ENCODE measurements at regions not wholly inside any gene's neighbourhood (a gene's known extent, or its start where the extent isn't known, plus 50 kb on each side); places are given as distances from the start of the nearest gene placed in this dataset.

DNA sequence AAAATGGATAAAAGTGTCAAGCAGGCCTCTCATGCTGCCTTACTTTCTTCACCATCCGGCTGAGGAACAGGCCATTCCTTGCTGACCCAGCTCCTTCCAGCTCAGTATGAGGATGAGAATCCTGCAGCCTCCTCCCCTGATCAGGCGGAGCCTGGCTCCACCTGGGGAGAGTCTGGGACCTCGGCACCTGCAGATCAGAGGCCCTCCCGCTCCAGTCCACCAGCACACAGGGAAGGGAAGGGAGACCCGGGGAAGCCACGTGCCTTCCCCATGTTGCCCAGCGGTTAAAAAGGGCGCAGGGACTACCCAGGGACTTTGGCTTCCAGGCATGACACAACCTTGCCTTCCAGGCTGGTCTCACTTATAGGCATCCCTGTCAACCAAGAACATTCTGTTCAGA, 172.0 kb downstream of the NDUFA10 start (continued):
- TF ChIP-seq ZNF462 (CRISPR knock-in tag; IDR thresholded peaks at IDR 0.05), result no peak
- no peak for TF ChIP-seq CTCF (conservative IDR thresholded peaks at IDR 0.05; ENCODE audit: low read depth in 2 of 2)
- TF ChIP-seq ETS1 (IDR thresholded peaks at IDR 0.05), result no peak

DNA sequence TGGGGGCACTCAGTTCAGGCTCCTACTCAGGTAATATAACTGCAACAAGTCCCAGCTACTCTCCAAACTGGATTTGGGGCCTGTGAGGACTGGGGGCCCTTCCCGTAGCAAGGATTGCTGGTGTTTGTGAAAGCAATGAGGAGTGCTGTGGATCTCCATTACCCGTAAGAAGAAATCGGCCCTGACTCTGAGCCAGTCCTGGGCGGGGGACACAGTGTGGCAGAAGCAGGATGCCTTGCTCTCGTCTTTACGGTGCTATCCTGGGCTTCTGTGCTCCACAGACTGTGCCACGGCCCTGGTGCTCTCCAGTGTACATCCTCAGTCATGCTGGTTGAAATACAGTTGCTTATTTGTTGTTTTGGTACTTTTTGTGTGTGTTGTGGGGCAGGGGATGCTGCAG, 172.9 kb downstream of the NDUFA10 start:
- Histone ChIP-seq H3K4me1 (ENCODE audit: insufficient read depth) (no peaks in the 10 kb centered on the region), H3K4me3 (no peak overlapping the region), H2AFZ (no peak overlapping the region), H3K36me3 (ENCODE audit: insufficient read depth) (no peaks in the 10 kb centered on the region), H3K27ac (ENCODE audit: low read depth) (no peak overlapping the region), H3K4me2 (no peak overlapping the region), H3K27me3 (ENCODE audit: insufficient read depth) (no peaks in the 10 kb centered on the region), H4K20me1 (replicated peaks; ENCODE audit: insufficient read depth) (no peaks in the 10 kb centered on the region), H3K9me2 (ENCODE audit: insufficient read depth) (0 out of 2 replicates have a peak, but pooled peaks cover 6% of the 10 kb centered on the region), H3K79me2 (replicated peaks; ENCODE audit: insufficient read depth) (no peaks in the 10 kb centered on the region), H3F3A (replicated peaks; ENCODE audit: low read depth) (no peaks in the 10 kb centered on the region)
- Mint-ChIP-seq H3K27ac (no peak overlapping the region), H3K4me3 (no peak overlapping the region), H3K4me1 (no peaks in the 10 kb centered on the region), H3K9me3 (peaks cover 45% of the 10 kb centered on the region), H3K27me3 (ENCODE audit: insufficient read depth, low read depth, poor library complexity) (peaks cover 5% of the 10 kb centered on the region), H3K36me3 (ENCODE audit: low read depth) (peaks cover 11% of the 10 kb centered on the region)
- ATAC-seq (no peak), DNase-seq (ENCODE audit: low spot score) (no peak)
- TF ChIP-seq EZH2 (IDR thresholded peaks at IDR 0.05; ENCODE audit: low read depth, unreplicated experiment), result no peak
- TF ChIP-seq JUNB (IDR thresholded peaks at IDR 0.05; ENCODE audit: unreplicated experiment), result no peak
- TF ChIP-seq POLR2AphosphoS5 (IDR thresholded peaks at IDR 0.05; ENCODE audit: low read depth), result no peak
- TF ChIP-seq REST (IDR thresholded peaks at IDR 0.05; ENCODE audit: unreplicated experiment), result no peak
- TF ChIP-seq CREB1 (CRISPR knock-in tag; IDR thresholded peaks at IDR 0.05; ENCODE audit: low read depth), result no peak
- no peak for TF ChIP-seq ZNF331 (CRISPR knock-in tag; IDR thresholded peaks at IDR 0.05; ENCODE audit: low read depth)
